ENCODE measurements at regions not wholly inside any gene's neighbourhood (a gene's known extent, or its start where the extent isn't known, plus 50 kb on each side); places are given as distances from the start of the nearest gene placed in this dataset.

DNA sequence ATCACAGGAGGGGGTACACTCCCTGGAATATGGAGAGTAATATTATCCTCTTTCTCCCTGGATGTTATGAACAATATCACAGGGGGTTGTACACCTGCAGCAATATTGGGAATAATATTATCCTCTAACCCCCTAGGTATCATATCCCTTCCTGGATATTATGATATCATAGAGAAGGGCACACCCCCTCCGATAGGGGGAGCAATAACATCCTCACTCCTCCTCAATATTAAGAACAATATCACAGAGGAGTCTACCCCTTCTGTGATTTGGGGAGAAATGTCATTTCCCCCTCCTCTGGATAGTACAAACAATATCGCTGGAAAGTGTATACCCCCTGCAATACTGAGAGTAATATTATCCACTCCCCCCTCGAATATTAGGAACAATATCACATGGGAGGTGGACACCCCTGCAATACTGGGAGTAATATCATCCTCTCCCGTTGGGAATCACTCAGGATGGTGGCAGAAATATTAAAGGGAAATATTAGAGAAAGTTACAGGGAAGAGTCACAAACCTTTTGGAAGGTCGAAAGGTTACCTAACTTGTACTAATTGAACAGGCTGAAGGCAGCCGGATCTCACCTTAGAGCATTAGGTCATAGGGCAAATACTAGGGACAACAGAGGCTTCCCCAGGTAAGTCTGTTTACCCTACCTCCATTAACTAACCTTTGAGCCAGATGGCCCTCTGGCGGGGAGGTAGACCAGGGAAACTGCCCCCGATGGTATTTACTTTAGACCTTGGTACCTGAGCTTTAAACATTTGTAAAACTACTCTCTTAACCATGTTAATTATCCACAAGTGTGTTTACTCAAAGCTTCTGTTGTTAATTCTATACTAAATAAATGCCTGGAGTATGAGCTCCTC is 57.5 kb upstream of the FREM1 start (continued):
- TF ChIP-seq, protein P1, sequence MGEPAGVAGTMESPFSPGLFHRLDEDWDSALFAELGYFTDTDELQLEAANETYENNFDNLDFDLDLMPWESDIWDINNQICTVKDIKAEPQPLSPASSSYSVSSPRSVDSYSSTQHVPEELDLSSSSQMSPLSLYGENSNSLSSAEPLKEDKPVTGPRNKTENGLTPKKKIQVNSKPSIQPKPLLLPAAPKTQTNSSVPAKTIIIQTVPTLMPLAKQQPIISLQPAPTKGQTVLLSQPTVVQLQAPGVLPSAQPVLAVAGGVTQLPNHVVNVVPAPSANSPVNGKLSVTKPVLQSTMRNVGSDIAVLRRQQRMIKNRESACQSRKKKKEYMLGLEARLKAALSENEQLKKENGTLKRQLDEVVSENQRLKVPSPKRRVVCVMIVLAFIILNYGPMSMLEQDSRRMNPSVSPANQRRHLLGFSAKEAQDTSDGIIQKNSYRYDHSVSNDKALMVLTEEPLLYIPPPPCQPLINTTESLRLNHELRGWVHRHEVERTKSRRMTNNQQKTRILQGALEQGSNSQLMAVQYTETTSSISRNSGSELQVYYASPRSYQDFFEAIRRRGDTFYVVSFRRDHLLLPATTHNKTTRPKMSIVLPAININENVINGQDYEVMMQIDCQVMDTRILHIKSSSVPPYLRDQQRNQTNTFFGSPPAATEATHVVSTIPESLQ (CRISPR knock-in tag; conservative IDR thresholded peaks at IDR 0.05): no peak
- TF ChIP-seq POLR2AphosphoS2 (IDR thresholded peaks at IDR 0.05; ENCODE audit: low read depth, low read length) (no peak), ZNF562 (CRISPR knock-in tag; IDR thresholded peaks at IDR 0.05; ENCODE audit: borderline replicate concordance) (no peak), PCBP2 (optimal IDR thresholded peaks at IDR 0.05; ENCODE audit: low read depth, low read length, poor library complexity, severe bottlenecking) (no peak), SMYD3 (CRISPR knock-in tag; IDR thresholded peaks at IDR 0.05) (peak; percentile 55; the same call in 1 of the 2 replicates), ZNF383 (CRISPR knock-in tag; IDR thresholded peaks at IDR 0.05; ENCODE audit: borderline replicate concordance) (no peak), YEATS2 (CRISPR knock-in tag; IDR thresholded peaks at IDR 0.05; ENCODE audit: borderline replicate concordance) (0 out of 2 replicates have a peak, but pooled peaks have one; percentile 28), AGO1 (IDR thresholded peaks at IDR 0.05; ENCODE audit: low read depth, low read length, poor library complexity, severe bottlenecking) (no peak), IRF2 (CRISPR knock-in tag; IDR thresholded peaks at IDR 0.05) (peak; percentile 58; the same call in 1 of the 2 replicates), ZNF782 (CRISPR knock-in tag; IDR thresholded peaks at IDR 0.05; ENCODE audit: borderline replicate concordance) (no peak), CHCHD3 (CRISPR knock-in tag; IDR thresholded peaks at IDR 0.05) (no peak), MBD4 (IDR thresholded peaks at IDR 0.05; ENCODE audit: borderline replicate concordance, low read length) (no peak), SIX1 (CRISPR knock-in tag; IDR thresholded peaks at IDR 0.05; ENCODE audit: borderline replicate concordance) (peak; percentile 72; the same call in 1 of the 2 replicates), POLR2A (IDR thresholded peaks at IDR 0.05; ENCODE audit: insufficient read depth in 1 of 2, low read depth in 2 of 2, low read length in 2 of 2) (no peak), DNMT1 (CRISPR knock-in tag; IDR thresholded peaks at IDR 0.05) (no peak), SAP130 (CRISPR knock-in tag; IDR thresholded peaks at IDR 0.05; ENCODE audit: low read depth) (peak; percentile 70), ZNF549 (CRISPR knock-in tag; IDR thresholded peaks at IDR 0.05) (no peak), ZNF619 (CRISPR knock-in tag; IDR thresholded peaks at IDR 0.05) (no peak)
- TF ChIP-seq, protein P2, sequence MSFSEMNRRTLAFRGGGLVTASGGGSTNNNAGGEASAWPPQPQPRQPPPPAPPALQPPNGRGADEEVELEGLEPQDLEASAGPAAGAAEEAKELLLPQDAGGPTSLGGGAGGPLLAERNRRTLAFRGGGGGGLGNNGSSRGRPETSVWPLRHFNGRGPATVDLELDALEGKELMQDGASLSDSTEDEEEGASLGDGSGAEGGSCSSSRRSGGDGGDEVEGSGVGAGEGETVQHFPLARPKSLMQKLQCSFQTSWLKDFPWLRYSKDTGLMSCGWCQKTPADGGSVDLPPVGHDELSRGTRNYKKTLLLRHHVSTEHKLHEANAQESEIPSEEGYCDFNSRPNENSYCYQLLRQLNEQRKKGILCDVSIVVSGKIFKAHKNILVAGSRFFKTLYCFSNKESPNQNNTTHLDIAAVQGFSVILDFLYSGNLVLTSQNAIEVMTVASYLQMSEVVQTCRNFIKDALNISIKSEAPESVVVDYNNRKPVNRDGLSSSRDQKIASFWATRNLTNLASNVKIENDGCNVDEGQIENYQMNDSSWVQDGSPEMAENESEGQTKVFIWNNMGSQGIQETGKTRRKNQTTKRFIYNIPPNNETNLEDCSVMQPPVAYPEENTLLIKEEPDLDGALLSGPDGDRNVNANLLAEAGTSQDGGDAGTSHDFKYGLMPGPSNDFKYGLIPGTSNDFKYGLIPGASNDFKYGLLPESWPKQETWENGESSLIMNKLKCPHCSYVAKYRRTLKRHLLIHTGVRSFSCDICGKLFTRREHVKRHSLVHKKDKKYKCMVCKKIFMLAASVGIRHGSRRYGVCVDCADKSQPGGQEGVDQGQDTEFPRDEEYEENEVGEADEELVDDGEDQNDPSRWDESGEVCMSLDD (CRISPR knock-in tag; IDR thresholded peaks at IDR 0.05; ENCODE audit: borderline replicate concordance): no peak
- TF ChIP-seq, protein P3, sequence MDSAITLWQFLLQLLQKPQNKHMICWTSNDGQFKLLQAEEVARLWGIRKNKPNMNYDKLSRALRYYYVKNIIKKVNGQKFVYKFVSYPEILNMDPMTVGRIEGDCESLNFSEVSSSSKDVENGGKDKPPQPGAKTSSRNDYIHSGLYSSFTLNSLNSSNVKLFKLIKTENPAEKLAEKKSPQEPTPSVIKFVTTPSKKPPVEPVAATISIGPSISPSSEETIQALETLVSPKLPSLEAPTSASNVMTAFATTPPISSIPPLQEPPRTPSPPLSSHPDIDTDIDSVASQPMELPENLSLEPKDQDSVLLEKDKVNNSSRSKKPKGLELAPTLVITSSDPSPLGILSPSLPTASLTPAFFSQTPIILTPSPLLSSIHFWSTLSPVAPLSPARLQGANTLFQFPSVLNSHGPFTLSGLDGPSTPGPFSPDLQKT (CRISPR knock-in tag; IDR thresholded peaks at IDR 0.05; ENCODE audit: borderline replicate concordance): no peak
- TF ChIP-seq, protein P4, sequence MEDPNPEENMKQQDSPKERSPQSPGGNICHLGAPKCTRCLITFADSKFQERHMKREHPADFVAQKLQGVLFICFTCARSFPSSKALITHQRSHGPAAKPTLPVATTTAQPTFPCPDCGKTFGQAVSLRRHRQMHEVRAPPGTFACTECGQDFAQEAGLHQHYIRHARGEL (CRISPR knock-in tag; IDR thresholded peaks at IDR 0.05): no peak

All from HepG2 (cell line).